ENCODE measurements at regions not wholly inside any gene's neighbourhood (a gene's known extent, or its start where the extent isn't known, plus 50 kb on each side); places are given as distances from the start of the nearest gene placed in this dataset.
A peak's percentile ranks its signal among the peaks of the same experiment; 100 is the strongest.
"Not testable (repeated sequence)": the region's sequence is repeated elsewhere in the genome, so short reads cannot be mapped to it uniquely, and the experiment has no call there.

GRCh38 chr1:185538309-185538898 lies 195.8 kb upstream of the HMCN1 start:
- not testable (repeated sequence) for DNase-seq

DNA sequence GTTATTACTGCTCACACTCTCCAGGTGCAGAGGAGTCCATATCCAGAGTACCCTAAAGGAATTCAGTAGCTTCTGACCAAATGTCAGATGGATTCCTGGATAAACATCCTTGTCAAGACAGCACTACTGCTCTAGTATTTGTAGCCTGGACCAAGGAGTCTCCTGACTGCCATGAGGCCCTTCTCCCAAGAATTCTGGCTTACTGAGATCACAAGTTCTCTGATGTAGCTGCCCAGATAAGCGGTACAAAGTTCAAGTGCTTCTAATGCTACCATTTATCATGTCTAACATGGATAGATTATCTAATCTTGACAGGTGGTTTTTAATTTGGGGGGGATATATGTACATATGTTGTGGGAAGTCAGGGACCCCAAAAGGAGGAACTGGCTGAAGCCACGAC lies 196.6 kb upstream of the HMCN1 start:
- no peak for DNase-seq

DNA sequence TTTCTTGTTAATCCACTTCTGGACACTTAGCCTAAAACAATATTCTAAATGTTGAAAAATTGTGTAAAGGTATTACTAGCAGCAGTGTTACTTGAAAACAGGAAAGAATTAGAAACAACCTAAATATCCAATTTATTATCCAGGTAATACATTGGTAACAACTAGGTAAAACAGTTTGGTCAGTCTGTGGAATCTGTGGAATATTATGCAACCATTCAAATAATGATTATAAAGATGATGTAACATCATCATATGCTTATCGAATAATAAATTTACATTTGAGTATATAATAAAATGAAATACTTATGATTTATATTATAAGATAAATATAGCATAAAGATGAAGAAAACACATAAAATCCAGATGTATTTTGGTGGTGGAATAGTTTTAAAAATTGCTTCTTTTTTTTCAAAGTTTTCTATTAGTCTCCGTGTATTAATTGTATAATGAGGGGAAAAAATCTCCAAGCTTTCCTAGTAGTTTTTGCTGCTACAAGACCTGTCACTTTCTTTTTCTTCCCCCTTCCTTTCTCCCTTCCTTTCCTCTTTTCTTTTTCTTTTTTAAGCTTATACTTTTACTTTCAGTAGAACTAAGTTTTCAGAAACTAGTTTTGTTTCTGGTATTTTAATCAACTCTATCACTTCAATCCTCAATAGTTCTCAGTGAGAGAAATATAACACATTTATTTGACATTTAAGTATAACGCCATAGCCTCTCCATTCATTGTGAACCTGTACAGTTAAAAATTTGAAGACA lies 197.8 kb upstream of the HMCN1 start:
- no peak for DNase-seq

DNA sequence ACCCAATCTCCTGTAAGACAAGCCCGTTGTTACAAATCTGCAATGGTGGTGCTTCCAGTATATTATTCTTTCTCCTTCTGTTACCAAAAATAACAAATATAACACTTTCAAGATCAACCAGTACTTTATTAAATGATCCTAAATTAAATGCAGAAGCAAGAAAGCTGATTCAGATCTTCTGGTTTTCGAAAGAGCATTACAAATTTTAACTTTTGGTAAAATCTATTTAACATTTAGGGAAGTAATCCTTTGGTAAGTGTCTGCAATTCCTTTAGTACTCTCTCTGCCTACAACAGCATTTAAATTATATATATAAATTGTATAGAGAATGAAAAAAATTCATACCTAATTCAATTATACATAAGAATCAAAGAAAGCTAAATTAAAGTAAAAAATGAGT lies 198.6 kb upstream of the HMCN1 start:
- DNase-seq: no peak

GRCh38 chr1:185534801-185535200 lies 199.4 kb upstream of the HMCN1 start:
- no peak for DNase-seq

- DNase-seq: no peak
These were observed 200.6 kb upstream of the HMCN1 start for GRCh38 chr1:185533596-185533995.

GRCh38 chr1:185532856-185533255 lies 201.3 kb upstream of the HMCN1 start:
- peak; percentile 36 for DNase-seq

DNA sequence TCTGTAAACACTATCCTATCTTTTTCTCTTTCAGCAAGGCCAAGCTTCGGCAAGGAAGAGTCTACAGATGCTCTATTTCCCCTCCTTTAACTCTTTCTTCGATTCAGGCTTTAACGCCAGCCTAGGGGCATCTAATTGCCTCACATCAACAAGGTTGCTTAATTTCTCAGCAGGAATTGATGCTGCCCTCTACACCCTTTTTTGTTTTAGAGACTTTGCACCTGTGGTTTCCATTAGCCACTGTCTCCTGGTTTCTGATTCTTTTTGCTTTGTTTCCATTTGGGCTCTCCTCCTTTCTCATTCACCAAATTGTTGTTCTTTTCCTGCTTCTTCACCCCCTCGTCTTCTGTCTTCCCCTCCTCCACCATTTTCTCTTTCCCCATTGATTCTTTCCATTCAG lies 202.4 kb upstream of the HMCN1 start:
- DNase-seq: no peak

GRCh38 chr1:185530215-185530614 lies 204.0 kb upstream of the HMCN1 start:
- DNase-seq: no peak

GRCh38 chr1:185529673-185530072 lies 204.5 kb upstream of the HMCN1 start:
- DNase-seq: no peak

DNA sequence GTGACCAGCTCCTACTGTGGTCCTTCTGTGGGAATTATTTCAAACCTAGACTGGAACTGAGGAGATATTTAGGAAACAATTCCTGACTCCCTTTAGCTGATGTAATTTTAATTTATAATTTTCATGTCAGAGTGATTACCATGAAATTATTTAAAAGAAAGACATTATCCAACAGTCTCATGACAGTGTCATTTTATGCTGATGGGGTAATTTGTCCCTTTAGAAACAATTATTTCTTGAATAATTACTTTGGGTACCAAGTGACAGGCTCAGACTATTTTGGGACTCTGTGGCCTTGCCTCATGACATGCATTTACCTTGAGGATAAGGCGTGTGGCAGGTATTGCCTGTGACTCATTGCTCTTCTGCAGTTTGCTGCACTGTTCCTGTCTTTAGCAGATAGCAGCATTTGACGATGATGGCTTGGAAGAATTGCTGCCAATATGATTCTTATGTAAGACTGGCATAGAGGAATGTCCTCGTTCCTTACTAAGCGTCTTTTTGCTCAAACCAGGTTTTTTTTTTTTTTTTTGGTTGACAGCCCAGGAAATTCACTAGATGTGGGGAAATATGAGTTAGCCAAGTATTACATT lies 206.0 kb upstream of the HMCN1 start:
- no peak for DNase-seq

- DNase-seq: no peak
These were observed 207.6 kb upstream of the HMCN1 start for GRCh38 chr1:185526344-185527307.

DNA sequence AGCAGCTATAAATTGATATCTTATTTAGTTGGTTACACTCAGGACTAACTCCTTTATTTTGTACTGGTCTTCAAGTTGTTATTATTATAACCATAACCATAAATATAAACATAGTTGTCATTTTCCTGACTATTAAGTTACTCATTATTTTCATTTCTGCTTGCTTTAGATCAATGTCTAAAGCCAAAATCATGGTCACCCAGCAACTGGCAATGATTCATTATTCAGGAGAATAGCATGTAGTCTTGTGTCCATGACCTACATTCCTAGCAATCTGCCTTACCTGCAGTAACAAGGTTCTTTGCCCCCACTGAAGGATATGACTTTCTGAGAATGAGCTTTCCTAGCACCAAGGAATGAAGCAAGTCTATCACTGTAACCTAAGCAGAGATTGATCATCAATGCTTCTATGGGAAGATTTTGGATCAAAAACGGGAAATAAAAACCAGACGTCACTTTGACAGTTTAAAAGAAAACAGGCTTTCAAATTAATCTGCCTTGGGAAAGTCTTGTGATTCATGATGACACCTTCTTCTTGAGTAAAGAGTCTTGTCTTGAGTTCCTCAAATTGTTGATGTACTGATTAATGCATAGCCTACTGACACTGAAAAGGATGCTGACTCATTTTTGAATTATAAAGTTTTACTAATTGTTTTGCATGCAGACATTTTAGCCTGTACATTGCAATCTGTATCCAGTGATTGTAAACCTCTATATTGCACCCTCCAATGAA lies 203.3 kb upstream of the IVNS1ABP start:
- DNase-seq: peak; percentile 43

- no peak for DNase-seq
These were observed 200.9 kb upstream of the IVNS1ABP start for GRCh38 chr1:185517808-185518419.

- DNase-seq: not testable (repeated sequence)
These were observed 200.3 kb upstream of the IVNS1ABP start for GRCh38 chr1:185517301-185517700.

DNA sequence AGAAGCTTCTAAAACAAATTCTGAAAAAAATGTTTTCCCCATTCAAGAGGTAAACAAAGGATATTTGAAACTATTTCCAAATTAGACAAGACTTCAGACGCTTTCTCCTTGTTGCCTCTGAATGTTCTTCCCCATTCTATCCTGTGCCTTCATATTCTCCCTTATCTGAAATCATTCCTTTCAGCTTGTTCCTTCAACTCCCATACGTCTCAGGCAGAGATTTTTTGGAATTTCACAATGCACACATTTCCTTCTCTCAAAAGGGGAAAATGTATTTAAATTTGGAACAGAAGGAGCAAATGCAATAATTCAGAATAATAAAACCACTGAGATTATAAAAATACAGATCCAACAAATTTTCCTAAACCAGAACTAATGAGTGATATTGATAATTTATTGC lies 198.7 kb upstream of the IVNS1ABP start:
- no peak for DNase-seq

DNA sequence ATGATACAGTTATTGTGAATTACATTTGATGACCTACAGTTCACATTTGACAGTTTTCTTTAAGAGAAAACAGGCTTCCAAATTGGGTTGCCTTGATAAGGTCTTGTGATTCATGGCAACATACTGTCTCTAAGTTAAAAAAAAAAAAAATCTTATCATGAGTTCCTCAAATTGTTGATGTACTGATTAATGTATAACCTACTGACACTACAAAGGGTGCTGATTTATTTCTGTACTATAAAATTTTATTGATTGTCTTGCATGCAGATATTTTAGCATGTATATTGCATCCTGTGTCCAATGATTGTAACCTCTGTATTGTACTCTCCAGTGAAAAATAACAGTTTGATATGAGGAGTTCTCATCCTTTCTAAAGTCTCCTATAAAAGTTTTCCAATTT lies 197.3 kb upstream of the IVNS1ABP start:
- no peak for DNase-seq

DNA sequence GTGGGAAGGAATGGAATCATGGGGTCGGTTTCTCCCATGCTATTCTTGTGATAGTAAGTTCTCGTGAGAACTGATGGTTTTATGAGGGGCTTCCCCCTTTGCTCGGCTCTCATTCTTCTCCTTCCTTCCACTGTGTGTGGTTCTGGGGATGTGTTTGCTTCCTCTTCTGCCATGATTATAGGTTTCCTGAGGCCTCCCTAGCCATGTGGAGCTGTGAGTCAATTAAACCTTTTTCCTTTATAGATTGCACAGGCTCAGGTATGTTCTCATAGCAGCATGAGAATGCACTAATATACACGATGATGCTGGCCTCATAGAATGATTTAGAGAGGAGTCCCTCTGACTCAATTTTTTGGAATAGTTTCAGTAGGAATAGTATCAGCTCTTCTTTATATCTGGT lies 195.4 kb upstream of the IVNS1ABP start:
- DNase-seq: peak; percentile 20

DNA sequence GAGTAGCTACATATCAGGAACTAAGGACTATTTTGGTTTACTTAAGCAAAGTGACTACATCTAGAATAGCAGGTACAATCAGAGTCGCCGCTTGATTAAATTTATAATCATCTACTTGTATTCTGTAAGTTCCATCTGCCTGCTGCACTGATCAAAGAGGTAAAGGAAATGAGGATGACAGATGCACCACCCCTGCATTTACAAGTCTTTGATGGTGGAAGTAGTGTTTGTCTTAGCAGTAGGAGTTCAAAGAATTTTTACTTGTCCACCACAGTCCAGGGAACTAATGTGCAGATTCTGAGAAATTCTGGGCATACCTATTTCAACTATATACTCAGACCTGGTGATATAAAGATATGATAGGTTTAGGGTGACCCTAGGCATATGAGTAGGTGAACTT lies 184.1 kb upstream of the IVNS1ABP start:
- no peak for DNase-seq

DNA sequence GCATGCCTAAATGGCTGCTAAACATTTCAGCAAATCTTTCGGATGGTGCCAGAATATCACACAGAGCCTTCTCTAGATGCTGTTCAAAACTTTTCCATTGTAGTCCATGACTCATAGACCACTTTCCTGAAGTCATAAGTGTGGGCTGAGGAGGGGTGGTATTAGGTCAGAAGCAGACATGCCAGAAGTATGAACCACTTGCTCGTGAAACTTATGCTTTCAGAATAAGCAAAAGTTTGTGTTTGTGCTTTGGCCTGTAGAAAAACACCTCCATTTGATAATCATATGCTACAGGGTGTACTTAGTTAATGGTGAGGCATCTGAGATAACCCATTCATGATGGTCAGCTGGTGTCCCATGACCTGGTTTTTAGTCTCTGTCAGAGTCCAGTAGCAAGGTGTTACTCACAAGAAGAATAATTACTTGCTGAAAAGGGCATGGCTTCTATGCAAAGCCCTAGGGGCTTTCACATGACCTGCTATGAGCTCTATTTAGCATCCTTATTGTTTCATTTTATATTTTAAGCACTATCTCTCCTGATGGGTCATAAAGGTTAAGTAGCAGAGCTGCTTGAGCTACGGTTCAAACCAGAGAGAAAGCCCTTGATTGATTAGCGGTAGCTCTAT lies 183.1 kb upstream of the IVNS1ABP start:
- peak; percentile 94 for DNase-seq

DNA sequence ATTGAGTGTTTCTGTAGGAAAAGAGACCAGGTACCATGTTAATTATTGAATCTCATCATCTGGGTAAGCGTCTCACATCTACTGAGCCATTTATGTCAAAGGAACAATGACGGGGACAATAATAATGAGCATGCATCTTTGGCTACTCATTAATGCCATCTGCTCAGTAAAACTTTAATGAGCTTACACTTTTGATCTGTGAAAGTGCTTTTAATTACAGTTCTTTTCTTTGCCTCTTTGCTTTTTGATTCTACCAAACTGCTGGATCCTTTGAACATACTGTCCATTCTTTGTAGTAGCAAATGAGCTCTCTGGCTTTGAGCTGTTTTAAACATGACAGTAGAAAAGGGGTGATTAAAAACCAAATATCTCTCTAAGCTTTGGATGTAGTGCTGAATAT lies 181.2 kb upstream of the IVNS1ABP start:
- no peak for DNase-seq

GRCh38 chr1:185497177-185497576 lies 180.1 kb upstream of the IVNS1ABP start:
- no peak for DNase-seq

Measured in fibroblast of upper back skin (primary cell).